Uterus (tissue), 3 donors: ENCODE measurements at regions not wholly inside any gene's neighbourhood (a gene's known extent, or its start where the extent isn't known, plus 50 kb on each side); places are given as distances from the start of the nearest gene placed in this dataset.

ENCODE experiments used
- DNase-seq, 2 donors: peaks; one replicate each; pipeline ENCODE4 v3.0.0-alpha.2; 2019 to 2020
- H3K27ac ChIP-seq, 2 donors: fragments of 200-600 bp; sonication (generic); 1 replicate in 1 of 2; 2 replicates in 1 of 2; pipeline ENCODE4 v1.5.1; 2016 to 2018
- H3K27me3 ChIP-seq, 2 donors: fragments of 200-600 bp; sonication (generic); one replicate each; pipeline ENCODE4 v1.5.1; 2018 to 2019; ENCODE audit warnings: control low read depth in 1 of 2
- H3K36me3 ChIP-seq, 2 donors: fragments of 200-600 bp; sonication (generic); one replicate each; pipeline ENCODE4 v1.5.1; 2019; ENCODE audit warnings: control low read depth in 1 of 2
- H3K4me1 ChIP-seq, 2 donors: fragments of 200-600 bp; sonication (generic); one replicate each; pipeline ENCODE4 v1.5.1; 2018 to 2019; ENCODE audit warnings: control low read depth in 1 of 2
- H3K4me3 ChIP-seq, 2 donors: fragments of 200-600 bp; sonication (generic); 1 replicate in 1 of 2; 2 replicates in 1 of 2; pipeline ENCODE4 v1.5.1; 2018 to 2019; ENCODE audit warnings: mild to moderate bottlenecking in 1 of 2
- H3K9me3 ChIP-seq, 2 donors: fragments of 200-600 bp; sonication (generic); one replicate each; pipeline ENCODE4 v1.5.1; 2019; ENCODE audit warnings: control low read depth in 1 of 2
- POLR2A ChIP-seq, 2 donors: fragments of 450-650 bp; IDR thresholded peaks; one replicate each; pipeline ENCODE4 v1.6.1; 2016; ENCODE audit warnings: antibody characterized with exemption in 2 of 2, mild to moderate bottlenecking in 1 of 2, moderate library complexity in 1 of 2
- intact Hi-C: fragments of 100-400 bp; cut with DNase I; formaldehyde crosslinking; loops from one replicate; pipeline ENCODE4 v1.15.1; 2023; ENCODE audit warnings: low total_unique reads
- TF ChIP-seq, protein P1 (sequence below), 4 experiments: fragments of 200-600 bp in 2 of 4; fragments of 450-650 bp in 2 of 4; sonication (generic) in 2 of 4; IDR thresholded peaks; one replicate each; pipeline ENCODE4 v1.5.1; 2016 to 2019; ENCODE audit warnings: antibody characterized with exemption in 4 of 4, mild to moderate bottlenecking in 2 of 4, moderate library complexity in 1 of 4
- donor health status: DM: yes; HTN: yes; CAD: no.

DNA sequence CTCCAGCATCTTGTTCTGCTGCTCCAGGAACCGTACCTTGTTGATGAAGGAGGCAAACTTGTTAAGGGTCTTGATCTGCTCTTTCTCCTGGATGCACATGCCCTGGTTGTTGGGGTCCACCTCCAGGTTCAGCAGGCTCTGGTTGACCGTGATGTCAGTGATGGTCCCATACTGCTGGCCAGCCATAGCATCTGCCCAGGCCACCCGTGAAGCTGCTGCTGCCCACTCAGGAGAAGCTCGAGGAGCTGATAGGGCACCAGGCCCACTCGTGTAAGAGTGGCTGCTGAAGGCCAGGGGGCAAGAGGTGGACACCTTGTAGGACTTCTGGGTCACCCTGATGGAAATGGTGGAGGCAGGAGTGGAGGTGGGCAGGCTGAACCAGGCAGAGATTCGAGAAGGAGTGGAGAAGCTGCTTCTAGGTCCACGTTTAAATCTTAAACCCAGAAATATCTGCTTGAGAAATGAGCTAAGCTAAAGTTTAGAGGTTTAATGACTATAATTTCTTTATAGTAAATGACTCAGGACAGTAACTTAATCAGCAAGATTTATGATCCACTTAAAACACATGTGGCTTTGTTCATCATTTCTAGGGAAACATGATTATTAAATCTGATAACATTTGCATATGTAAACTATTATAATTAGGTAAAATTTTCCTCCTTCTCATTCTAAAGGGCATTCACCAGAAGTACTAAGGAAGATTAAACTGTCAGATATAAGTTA, 358.7 kb upstream of the SETBP1 start:
- Histone ChIP-seq H3K36me3 (no peaks in the 10 kb centered on the region), H3K9me3 (no peaks in the 10 kb centered on the region), H3K27ac (no peak overlapping the region), H3K4me1 (no peaks in the 10 kb centered on the region), H3K4me3 (no peak overlapping the region), H3K27me3 (no peaks in the 10 kb centered on the region)
- no peak for TF ChIP-seq POLR2A (IDR thresholded peaks at IDR 0.05)
- TF ChIP-seq, protein P1, sequence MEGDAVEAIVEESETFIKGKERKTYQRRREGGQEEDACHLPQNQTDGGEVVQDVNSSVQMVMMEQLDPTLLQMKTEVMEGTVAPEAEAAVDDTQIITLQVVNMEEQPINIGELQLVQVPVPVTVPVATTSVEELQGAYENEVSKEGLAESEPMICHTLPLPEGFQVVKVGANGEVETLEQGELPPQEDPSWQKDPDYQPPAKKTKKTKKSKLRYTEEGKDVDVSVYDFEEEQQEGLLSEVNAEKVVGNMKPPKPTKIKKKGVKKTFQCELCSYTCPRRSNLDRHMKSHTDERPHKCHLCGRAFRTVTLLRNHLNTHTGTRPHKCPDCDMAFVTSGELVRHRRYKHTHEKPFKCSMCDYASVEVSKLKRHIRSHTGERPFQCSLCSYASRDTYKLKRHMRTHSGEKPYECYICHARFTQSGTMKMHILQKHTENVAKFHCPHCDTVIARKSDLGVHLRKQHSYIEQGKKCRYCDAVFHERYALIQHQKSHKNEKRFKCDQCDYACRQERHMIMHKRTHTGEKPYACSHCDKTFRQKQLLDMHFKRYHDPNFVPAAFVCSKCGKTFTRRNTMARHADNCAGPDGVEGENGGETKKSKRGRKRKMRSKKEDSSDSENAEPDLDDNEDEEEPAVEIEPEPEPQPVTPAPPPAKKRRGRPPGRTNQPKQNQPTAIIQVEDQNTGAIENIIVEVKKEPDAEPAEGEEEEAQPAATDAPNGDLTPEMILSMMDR (IDR thresholded peaks at IDR 0.05) = no peak
- intact Hi-C loops = no loop called here
- no peak for DNase-seq

DNA sequence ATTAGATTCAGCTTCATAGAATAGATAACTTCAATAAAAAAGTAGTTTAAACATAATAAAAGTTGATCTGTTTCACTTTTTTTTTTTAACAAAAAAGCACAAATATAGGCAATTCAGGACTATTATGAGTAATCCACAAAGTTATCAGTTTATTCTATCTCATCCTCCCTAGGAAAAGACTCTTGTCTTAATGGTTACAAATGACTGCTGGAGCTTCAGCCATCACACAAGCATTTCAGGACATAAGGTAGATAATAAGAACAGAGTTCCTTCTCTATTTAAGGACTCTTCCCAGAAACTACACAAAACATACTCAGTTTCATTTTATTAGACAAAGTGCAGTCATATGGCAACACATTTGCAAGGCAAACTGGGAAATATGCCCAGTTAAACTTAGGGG, 357.6 kb upstream of the SETBP1 start:
- Histone ChIP-seq H3K27me3 (no peaks in the 10 kb centered on the region), H3K9me3 (no peaks in the 10 kb centered on the region), H3K27ac (no peak overlapping the region), H3K36me3 (no peaks in the 10 kb centered on the region), H3K4me1 (no peaks in the 10 kb centered on the region), H3K4me3 (no peak overlapping the region)
- TF ChIP-seq, protein P1 (IDR thresholded peaks at IDR 0.05) = no peak
- TF ChIP-seq POLR2A (IDR thresholded peaks at IDR 0.05) = no peak
- intact Hi-C loops = no loop called here
- no peak for DNase-seq

DNA sequence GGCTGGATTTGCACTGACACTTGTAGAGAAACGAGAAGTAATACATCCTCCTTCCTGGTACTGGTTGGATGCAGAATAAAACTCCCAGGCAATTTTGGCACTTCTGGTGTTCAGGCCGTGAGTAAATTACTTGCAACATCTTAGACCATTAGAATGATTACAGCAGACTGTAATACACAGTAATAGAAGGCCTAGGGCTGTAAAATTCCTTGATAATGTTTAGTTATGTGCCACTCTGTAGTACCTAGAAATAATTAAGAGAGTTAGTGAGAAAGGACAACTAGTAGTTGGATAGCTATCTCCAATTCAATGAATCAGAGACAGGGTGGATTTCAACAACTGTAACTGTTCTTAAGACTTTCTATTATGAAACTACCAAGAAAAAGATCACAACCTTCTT, 356.3 kb upstream of the SETBP1 start:
- Histone ChIP-seq H3K36me3 (no peaks in the 10 kb centered on the region), H3K4me1 (no peaks in the 10 kb centered on the region), H3K4me3 (no peak overlapping the region), H3K27ac (no peak overlapping the region), H3K9me3 (no peaks in the 10 kb centered on the region), H3K27me3 (no peaks in the 10 kb centered on the region)
- intact Hi-C loops = no loop called here
- DNase-seq = no peak
- TF ChIP-seq POLR2A (IDR thresholded peaks at IDR 0.05) = no peak
- TF ChIP-seq, protein P1 (IDR thresholded peaks at IDR 0.05) = no peak

DNA sequence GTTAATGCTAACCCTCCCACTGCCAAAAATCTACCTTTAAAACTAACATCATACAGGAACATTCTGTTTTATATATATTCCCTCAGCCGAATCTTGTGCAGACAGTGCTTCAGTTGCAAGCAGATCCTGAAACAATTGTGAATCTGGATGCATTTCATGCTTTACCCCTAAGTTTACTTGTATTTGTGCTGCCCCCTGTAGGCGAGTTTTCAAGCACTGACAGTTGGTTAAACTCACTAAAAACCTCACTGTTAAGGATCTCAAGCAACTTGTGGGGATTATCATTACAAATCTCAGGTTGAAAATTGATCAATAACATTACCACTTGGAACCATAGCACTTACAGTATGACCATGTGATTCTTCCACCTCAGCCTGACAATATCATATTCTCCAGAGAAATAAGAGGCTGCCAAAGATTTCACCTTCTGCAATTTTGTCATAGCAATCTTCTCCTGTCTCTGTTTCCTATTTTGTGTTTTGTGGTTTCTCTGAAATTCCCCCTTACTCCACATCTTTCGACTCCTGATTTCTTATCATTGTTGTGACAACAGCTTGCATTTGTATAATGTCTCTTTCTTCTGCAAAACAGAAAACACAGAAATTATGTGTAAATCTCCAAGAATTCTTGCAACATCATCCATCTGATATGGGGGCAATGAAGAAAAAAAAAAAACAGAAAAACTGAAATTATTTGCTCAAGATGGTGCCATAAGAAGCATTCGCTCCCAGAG, 354.6 kb upstream of the SETBP1 start:
- Histone ChIP-seq H3K4me1 (no peaks in the 10 kb centered on the region), H3K27ac (no peak overlapping the region), H3K9me3 (no peaks in the 10 kb centered on the region), H3K27me3 (no peaks in the 10 kb centered on the region), H3K4me3 (no peak overlapping the region), H3K36me3 (no peaks in the 10 kb centered on the region)
- intact Hi-C loops = no loop called here
- DNase-seq = peak; percentile 24 to 64
- TF ChIP-seq, protein P1 (IDR thresholded peaks at IDR 0.05) = peak; percentile 33 to 48 (median 44)
- TF ChIP-seq POLR2A (IDR thresholded peaks at IDR 0.05) = no peak
